Activated naive CD8-positive, alpha-beta T cell treated with anti-CD3 and anti-CD28 coated beads, Interleukin-2, amount 10 ng/mL, durations not matched to agents 7 days and 5 days (primary cell): ENCODE measurements at regions not wholly inside any gene's neighbourhood (a gene's known extent, or its start where the extent isn't known, plus 50 kb on each side); places are given as distances from the start of the nearest gene placed in this dataset.

Experiments used
- ATAC-seq: fragments of 150-1000 bp; cut with Tn5 transposase; one replicate; pipeline ENCODE4 v1.10.0; 2021; ENCODE audit warnings: low read depth, moderate library complexity
- POLR2A ChIA-PET: fragments of 350-600 bp; sonication (Branson Sonifier 250); formaldehyde crosslinking; loops from one replicate; lab custom pipeline; 2021; ENCODE audit warnings: antibody characterized with exemption; lab: Charles Lee
- DNase-seq: peaks from one replicate; pipeline ENCODE4 v3.0.0; 2021
- H3K27ac Mint-ChIP-seq: one replicate; pipeline ENCODE4 v1.8.0; 2022; ENCODE audit warnings: mild to moderate bottlenecking, mixed read lengths
- H3K27me3 Mint-ChIP-seq: one replicate; pipeline ENCODE4 v1.8.0; 2022; ENCODE audit warnings: mild to moderate bottlenecking, moderate library complexity, mixed read lengths
- H3K36me3 Mint-ChIP-seq: one replicate; pipeline ENCODE4 v1.8.0; 2021; ENCODE audit warnings: mild to moderate bottlenecking, mixed read lengths
- H3K4me1 Mint-ChIP-seq: one replicate; pipeline ENCODE4 v1.8.0; 2021; ENCODE audit warnings: mixed read lengths
- H3K4me3 Mint-ChIP-seq: one replicate; pipeline ENCODE4 v1.8.0; 2022; ENCODE audit warnings: mild to moderate bottlenecking, moderate library complexity, mixed read lengths
- H3K9me3 Mint-ChIP-seq: one replicate; pipeline ENCODE4 v1.8.0; 2021; ENCODE audit warnings: mixed read lengths

DNA sequence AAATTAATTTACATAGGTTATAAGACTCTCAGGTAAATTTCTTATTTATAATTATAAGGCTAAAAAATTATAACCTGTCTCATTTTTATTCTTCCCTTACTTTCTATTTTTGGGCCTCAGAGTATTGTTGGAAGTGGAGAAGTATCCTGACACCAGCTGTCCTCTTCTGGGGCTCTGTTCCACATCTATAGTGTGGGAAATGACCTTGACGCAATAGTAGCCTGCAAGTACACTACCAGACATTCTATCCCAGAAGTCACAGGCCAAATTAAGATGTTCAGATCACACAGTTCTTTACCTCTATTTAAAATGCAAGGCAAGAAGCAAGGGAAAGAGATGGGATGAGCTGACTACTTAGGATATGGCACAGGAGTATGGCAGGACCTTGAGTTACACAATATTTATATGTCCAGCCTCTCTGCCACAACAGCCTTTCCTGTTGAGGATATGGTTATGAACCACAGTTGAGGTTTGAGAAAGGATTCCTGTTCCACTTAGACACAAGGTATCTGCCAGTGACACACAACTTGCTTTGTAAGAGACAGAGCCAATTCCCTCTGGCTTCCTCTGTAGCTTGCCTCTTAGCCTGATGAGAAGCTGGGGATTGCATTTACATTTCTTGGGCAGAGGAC, 158.0 kb upstream of the IL12A start:
- no peaks in the 10 kb centered on the region for H3K4me1 Mint-ChIP-seq
- POLR2A ChIA-PET, result no interaction called here
- no peaks in the 10 kb centered on the region for H3K36me3 Mint-ChIP-seq
- H3K9me3 Mint-ChIP-seq, result no peaks in the 10 kb centered on the region
- DNase-seq (no peak), ATAC-seq (no peak)
- H3K4me3 Mint-ChIP-seq, result no peak overlapping the region
- no peak overlapping the region for H3K27ac Mint-ChIP-seq
- H3K27me3 Mint-ChIP-seq, result peaks cover 4% of the 10 kb centered on the region

DNA sequence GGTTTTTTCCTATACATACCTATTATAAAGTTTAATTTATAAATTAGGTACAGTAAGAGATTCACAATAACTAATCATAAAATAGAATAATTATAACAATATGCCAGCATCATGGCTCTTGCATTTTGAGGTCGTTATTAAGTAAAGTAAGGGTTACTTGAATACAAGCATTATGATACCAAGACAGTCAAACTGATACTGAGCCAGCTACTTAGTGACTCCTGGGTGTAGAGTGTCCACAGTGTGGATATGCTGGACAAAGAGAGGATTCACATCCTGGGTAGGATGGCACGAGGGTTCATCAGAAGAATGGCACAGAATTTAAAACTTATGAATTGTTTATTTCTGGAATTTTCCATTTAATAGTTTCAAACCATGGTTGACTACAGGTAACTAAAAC, 157.2 kb upstream of the IL12A start:
- POLR2A ChIA-PET, result no interaction called here
- Mint-ChIP-seq H3K36me3 (no peaks in the 10 kb centered on the region), H3K27me3 (peaks cover 4% of the 10 kb centered on the region), H3K4me3 (no peak overlapping the region), H3K9me3 (no peaks in the 10 kb centered on the region), H3K27ac (no peak overlapping the region), H3K4me1 (no peaks in the 10 kb centered on the region)
- no peak for ATAC-seq
- DNase-seq, result no peak

DNA sequence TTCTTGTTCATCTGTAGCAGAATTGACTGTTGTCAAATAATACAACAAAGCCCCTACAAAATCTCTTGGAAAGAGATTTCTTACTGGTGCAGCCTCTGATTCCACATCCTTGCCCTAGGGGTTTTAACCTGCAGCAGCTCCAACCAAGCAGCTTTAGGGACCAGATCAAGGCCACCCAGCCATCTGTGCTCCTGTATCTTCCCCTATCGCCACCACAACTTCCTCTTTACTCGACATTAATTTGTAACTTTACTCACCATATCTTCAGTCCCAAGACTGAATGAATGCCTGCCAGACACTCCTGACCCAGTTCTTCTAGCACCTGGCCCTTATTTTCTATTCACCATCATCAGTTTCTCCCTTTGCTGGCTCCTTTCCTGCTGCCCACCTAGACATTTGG, 156.6 kb upstream of the IL12A start:
- no peak for DNase-seq
- ATAC-seq, result no peak
- H3K4me1 Mint-ChIP-seq, result no peaks in the 10 kb centered on the region

DNA sequence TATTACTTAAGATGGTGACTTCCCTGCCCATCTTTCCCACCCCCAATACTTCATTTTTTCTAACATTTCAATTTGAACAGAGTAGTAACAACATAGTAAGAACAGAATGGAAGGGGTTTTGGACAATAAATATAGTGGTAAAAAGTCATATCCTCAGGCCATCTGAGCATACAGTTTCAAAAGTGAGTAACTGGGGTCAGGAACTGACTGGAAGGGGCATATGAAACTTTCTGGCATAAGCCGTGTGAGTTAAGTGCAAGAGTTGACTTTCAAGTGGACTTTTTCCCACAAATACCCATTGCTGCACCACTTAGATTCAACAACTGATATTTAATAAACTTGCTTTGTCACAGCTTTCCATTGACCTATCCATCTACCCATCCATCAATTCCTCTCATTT, 153.5 kb upstream of the IL12A start:
- no peak overlapping the region for H3K27ac Mint-ChIP-seq
- ATAC-seq, result no peak
- DNase-seq, result no peak
- H3K4me3 Mint-ChIP-seq, result no peak overlapping the region
- no peaks in the 10 kb centered on the region for H3K4me1 Mint-ChIP-seq
- POLR2A ChIA-PET, result no interaction called here
- no peaks in the 10 kb centered on the region for H3K36me3 Mint-ChIP-seq
- H3K27me3 Mint-ChIP-seq, result peaks cover 22% of the 10 kb centered on the region
- no peaks in the 10 kb centered on the region for H3K9me3 Mint-ChIP-seq

More for the DNA sequence above, 156.6 kb upstream of the IL12A start:
- H3K27me3 Mint-ChIP-seq, result peaks cover 4% of the 10 kb centered on the region
- POLR2A ChIA-PET, result no interaction called here
- no peaks in the 10 kb centered on the region for H3K36me3 Mint-ChIP-seq
- no peaks in the 10 kb centered on the region for H3K9me3 Mint-ChIP-seq
- no peak overlapping the region for H3K4me3 Mint-ChIP-seq
- no peak overlapping the region for H3K27ac Mint-ChIP-seq

DNA sequence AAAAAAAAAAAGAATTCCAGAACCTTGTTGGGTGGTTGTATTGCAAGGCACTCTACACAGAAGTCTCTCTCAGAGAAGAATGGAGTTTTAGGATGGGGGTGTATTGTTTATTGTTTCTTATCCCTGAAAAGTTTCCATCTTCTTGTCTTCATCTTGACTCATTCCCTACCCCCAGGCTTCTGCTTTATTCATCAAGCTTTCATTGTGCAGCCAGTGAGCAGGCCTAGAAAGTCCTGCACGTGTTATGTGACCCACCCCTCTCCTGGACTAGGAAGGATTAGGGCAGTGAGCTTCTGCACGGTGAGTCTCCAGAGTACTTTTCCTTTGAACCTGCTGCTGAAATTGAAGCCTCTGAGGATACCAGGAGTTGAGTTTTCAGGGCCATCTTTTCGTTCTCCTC, 150.9 kb upstream of the IL12A start:
- peaks cover 34% of the 10 kb centered on the region for H3K27me3 Mint-ChIP-seq
- no peak overlapping the region for H3K27ac Mint-ChIP-seq
- no peaks in the 10 kb centered on the region for H3K4me1 Mint-ChIP-seq
- POLR2A ChIA-PET, result no interaction called here
- no peak overlapping the region for H3K4me3 Mint-ChIP-seq
- no peaks in the 10 kb centered on the region for H3K9me3 Mint-ChIP-seq
- ATAC-seq, result no peak
- no peaks in the 10 kb centered on the region for H3K36me3 Mint-ChIP-seq
- no peak for DNase-seq

DNA sequence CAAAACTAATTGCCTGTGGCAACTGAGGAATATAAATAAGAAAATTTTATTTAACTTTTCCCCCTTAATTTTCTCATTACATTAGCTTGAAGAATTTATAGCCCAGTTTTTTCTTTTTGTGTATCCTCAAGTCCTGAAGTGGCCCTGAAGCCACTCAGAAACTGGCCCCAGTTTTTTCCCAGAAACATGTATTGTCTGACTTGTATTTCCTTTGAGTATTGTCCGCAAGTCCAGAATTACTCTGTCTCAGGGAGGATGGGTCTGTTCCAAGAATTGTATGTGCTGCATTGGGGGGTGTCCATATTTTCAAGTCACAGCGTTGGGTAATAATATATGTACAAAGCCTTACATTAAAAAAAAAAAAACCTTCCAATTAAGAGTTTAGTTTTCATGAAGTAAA, 149.7 kb upstream of the IL12A start:
- no peak for ATAC-seq
- POLR2A ChIA-PET, result no interaction called here

GRCh38 chr3:159839561-159840379, 148.9 kb upstream of the IL12A start, which contains the start of gene SCHIP1:
Gene SCHIP1, plus strand, starts transcription at chr3:159839861.
- no peaks in the 10 kb centered on the region for H3K9me3 Mint-ChIP-seq
- H3K4me3 Mint-ChIP-seq, result no peak within 1 kb of the TSS
- ATAC-seq (no peak), DNase-seq (no peak)
- no peaks in the 10 kb centered on the region for H3K36me3 Mint-ChIP-seq
- peaks cover 37% of the 10 kb centered on the region for H3K27me3 Mint-ChIP-seq
- H3K27ac Mint-ChIP-seq, result no peak within 1 kb of the TSS
- POLR2A ChIA-PET, result no interaction called here
- no peaks in the 10 kb centered on the region for H3K4me1 Mint-ChIP-seq

More for the DNA sequence above, 149.7 kb upstream of the IL12A start:
- Mint-ChIP-seq H3K36me3 (no peaks in the 10 kb centered on the region), H3K27me3 (peaks cover 37% of the 10 kb centered on the region), H3K4me3 (no peak overlapping the region), H3K9me3 (no peaks in the 10 kb centered on the region), H3K4me1 (no peaks in the 10 kb centered on the region), H3K27ac (no peak overlapping the region)
- no peak for DNase-seq

GRCh38 chr3:159840703-159841299, 147.8 kb upstream of the IL12A start:
- H3K4me3 Mint-ChIP-seq, result no peak overlapping the region
- H3K36me3 Mint-ChIP-seq, result no peaks in the 10 kb centered on the region
- H3K27ac Mint-ChIP-seq, result no peak overlapping the region
- H3K9me3 Mint-ChIP-seq, result no peaks in the 10 kb centered on the region
- POLR2A ChIA-PET, result no interaction called here
- H3K27me3 Mint-ChIP-seq, result peaks cover 35% of the 10 kb centered on the region
- ATAC-seq, result no peak
- no peaks in the 10 kb centered on the region for H3K4me1 Mint-ChIP-seq
- DNase-seq, result no peak

DNA sequence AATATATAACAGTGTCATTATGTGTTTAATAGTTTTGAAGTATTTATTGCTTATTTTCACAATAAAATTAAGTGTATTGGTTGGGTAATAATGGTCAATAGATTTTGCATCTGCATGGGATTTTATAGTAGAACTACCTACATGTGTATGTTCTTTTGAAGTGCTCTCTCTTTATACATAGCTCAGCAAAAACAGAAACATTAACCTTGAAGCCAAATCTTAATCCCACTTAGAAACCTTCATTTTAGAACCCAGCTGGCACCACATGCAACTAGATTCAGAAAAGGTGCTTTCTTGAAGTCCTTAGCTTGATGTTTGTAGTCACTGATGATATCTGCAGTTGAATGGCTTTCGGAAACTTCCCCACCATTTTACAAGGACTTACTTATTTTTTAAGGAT, 146.9 kb upstream of the IL12A start:
- H3K36me3 Mint-ChIP-seq, result no peaks in the 10 kb centered on the region
- peaks cover 35% of the 10 kb centered on the region for H3K27me3 Mint-ChIP-seq
- no peak overlapping the region for H3K27ac Mint-ChIP-seq
- H3K4me1 Mint-ChIP-seq, result no peaks in the 10 kb centered on the region
- ATAC-seq (no peak), DNase-seq (no peak)
- H3K4me3 Mint-ChIP-seq, result no peak overlapping the region
- H3K9me3 Mint-ChIP-seq, result no peaks in the 10 kb centered on the region
- POLR2A ChIA-PET, result no interaction called here

DNA sequence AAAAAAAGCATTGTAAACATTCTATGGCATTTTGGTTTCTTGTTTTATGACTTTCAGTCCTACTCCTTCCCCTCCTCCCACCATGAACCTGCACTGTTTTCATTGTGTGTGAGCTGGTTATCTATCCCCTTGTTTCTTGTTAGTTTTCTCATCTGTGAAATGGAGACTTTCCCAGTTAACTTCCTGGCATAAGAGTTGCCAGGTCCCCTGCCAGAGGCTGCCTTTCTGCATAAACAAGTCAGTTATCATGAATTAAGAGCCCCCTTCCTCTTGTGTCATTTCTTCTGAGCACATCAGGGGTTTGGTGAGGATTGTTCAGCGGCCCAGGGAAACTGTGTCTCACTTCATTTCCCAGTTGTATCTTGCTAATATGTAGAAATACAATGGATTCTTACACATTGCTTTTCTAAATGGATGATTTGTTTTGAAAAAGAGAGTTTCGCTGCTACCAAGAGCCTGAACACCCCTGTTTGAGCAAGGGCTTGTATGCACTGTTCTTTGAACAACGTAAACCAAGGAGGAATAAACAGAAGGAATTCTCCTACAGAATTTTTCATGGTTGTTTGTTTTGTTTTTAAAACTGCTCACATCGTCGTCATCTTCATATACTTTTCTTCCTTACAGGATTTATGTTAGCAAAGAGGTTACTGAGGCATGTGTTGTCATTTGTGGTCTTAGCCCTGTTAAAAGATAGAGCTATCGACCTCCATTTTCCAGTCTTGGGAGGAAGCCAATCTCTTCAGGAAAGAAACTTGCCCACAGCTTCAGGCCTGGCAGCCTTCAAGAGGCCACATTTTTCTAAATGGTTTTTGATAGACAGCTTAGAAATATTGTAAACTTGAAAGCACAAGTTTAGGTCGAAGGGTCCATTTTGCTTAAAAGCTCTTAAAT, 144.6 kb upstream of the IL12A start:
- H3K27me3 Mint-ChIP-seq, result peaks cover 31% of the 10 kb centered on the region
- no peaks in the 10 kb centered on the region for H3K36me3 Mint-ChIP-seq
- H3K9me3 Mint-ChIP-seq, result no peaks in the 10 kb centered on the region
- POLR2A ChIA-PET, result no interaction called here
- no peak overlapping the region for H3K27ac Mint-ChIP-seq
- no peaks in the 10 kb centered on the region for H3K4me1 Mint-ChIP-seq
- ATAC-seq (no peak), DNase-seq (no peak)
- H3K4me3 Mint-ChIP-seq, result no peak overlapping the region

DNA sequence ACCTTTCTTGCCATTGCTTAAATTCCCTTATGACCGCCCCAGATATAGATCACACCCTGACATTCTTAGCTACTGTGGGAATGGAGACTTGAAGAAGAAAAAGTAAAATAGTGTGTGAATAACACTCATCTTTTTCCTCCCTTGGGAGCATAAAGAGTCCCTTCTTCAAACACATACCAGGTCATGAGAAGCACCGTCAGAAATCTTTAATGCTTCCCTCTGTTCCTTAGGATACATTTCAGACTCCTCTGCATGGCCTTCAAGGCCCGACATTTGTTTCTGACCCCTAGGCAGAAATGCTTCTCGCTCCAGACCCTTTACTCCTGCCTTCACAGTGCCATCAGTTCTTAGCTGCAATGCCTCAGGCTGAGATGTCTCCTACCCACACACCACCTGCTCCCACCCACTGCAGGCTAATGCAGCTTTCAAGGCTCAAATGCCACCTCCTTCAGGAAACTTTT, 143.8 kb upstream of the IL12A start:
- Mint-ChIP-seq H3K27ac (no peak overlapping the region), H3K27me3 (peaks cover 26% of the 10 kb centered on the region), H3K4me1 (no peaks in the 10 kb centered on the region), H3K36me3 (no peaks in the 10 kb centered on the region), H3K4me3 (no peak overlapping the region), H3K9me3 (no peaks in the 10 kb centered on the region)
- ATAC-seq, result no peak
- no peak for DNase-seq
- POLR2A ChIA-PET, result no interaction called here

DNA sequence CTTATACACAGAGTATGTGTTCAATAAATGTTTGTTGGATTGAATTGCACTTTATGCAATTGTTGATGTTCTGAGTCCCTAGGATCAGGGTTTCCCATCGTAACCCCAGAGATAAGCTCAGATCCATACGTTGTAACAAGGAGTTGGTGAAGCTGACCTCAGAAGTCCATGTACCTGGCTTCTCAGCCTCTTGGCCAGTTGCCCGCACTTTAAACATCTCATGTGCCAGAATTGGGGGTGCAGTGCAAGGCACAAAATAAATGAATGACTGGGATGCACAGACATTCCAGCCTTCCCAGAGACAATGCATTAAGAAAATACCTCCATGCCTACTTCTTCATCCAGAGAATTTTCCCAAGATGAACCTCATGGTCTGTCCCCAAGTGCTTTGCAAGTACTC, 142.9 kb upstream of the IL12A start:
- ATAC-seq, result no peak
- Mint-ChIP-seq H3K4me3 (no peak overlapping the region), H3K27ac (no peak overlapping the region), H3K27me3 (peaks cover 17% of the 10 kb centered on the region), H3K9me3 (no peaks in the 10 kb centered on the region), H3K36me3 (no peaks in the 10 kb centered on the region), H3K4me1 (no peaks in the 10 kb centered on the region)
- no peak for DNase-seq
- POLR2A ChIA-PET, result no interaction called here

DNA sequence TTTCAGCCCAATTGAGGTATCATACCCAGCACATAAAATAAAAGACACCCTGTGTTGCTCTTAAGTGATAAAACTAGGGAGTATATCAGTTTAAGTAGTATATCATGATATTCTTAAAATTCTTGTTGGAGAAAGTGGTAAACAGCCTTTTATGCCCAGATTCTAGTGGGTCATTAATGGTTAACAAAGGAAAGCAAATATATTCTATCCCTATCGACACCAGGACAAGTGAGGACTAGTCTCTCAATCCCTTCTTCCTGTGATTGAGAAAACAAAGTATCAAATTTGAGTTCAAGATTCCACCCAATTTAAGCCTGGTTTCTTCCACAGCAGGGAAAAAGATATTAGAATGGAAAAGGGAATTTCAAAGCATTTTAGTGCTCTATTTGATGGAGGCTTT, 142.4 kb upstream of the IL12A start:
- no peak for ATAC-seq
- POLR2A ChIA-PET, result interaction anchor here (0.6 kb wide), 1 partner anchor 85 kb away, joined by 3 read pairs; no protein-coding TSS in a partner anchor
- H3K27me3 Mint-ChIP-seq, result peaks cover 11% of the 10 kb centered on the region

More for the DNA sequence above, 142.4 kb upstream of the IL12A start:
- H3K4me3 Mint-ChIP-seq, result no peak overlapping the region
- H3K27ac Mint-ChIP-seq, result no peak overlapping the region
- no peaks in the 10 kb centered on the region for H3K36me3 Mint-ChIP-seq
- no peaks in the 10 kb centered on the region for H3K4me1 Mint-ChIP-seq
- H3K9me3 Mint-ChIP-seq, result no peaks in the 10 kb centered on the region
- no peak for DNase-seq
